NCI-H345 treated with DMSO at 0.1 percent for 48 hours (cell line): ENCODE measurements at regions not wholly inside any gene's neighbourhood (a gene's known extent, or its start where the extent isn't known, plus 50 kb on each side); places are given as distances from the start of the nearest gene placed in this dataset.

ENCODE experiments used
- DNase-seq: peaks from one replicate; lab custom pipeline; 2025; ENCODE audit not compliant: unreplicated experiment; lab: John Stamatoyannopoulos, UW

DNA sequence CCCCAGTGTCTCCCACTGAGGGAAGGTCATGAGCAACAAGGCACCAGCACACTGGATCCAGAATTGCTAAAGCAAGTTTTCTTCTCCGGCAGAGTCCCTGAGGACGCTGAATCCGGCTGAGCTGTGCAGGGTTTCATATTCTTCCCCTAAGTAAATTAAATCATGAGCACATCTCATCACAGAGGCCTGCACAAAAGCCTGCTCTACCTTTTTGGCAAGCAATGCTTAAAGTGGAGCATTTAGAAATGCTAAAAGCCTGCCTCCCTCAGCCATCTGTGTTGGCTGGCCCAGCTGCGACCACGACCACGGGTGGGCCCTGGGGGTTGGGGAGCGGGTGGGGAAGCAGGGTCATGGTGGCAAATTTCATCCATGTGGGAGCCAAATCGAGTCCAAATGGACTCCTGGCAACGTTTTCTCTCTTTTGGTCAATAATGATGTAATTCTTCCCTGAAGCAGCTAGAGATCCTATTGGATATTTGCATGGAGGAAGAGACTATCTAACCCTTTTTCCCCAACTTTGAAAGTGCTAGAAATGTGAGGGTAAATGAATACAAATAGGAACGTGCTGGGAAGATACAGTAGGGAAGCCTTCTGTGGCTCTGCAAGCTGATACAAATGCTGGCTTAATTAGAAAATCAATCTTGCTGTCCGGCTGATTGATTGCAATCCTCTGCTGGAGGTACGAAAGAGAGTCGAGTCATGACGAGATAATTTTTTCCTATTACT, 532.8 kb upstream of the TBL1XR1 start:
- DNase-seq: no peak

DNA sequence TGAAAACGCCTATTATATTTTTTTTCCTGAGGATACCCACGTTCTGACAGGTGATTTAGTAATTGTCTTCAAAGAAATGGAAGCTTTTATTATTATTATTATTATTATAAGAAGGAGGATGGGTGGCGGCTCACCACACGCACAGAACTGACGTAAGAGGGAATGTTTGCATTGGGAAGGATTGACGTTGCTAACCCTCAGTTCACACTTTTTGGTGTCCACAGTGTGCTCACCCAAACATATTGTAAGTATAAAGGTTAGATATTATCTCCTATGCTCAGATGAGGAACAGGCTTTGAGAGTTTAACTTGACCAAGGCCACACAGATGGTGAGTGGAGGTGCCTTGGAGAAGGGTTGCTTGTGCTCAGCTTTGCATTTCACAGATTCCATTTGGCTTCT, 533.5 kb upstream of the TBL1XR1 start:
- no peak for DNase-seq

DNA sequence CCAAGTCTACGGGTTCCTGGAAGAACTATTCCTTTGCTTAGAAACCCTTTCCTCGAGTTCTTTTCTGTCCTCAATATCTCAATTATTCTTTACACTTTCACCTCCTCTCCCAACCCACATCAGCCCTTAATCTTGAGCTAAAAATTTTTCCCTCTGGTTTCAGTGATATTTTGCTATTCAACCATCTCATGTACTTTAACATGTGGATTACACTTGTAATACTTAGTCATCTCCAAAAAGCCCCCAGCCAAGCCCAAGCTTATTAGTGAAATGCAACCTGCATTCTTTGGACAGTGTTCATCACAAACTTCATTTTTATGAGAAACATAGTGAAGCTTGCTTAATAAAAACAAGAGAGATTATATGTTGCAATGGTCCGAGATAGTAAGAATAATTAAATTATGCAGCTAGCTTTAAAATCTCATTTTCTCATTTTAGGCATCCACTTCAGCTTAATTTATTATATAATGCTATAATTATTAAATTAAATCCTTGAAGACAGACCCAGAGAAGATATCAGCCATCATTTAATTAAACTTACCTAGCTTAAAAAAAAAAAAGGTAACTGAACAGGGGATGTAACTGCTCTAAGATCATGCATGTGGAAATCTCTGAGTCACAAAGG, 534.5 kb upstream of the TBL1XR1 start:
- DNase-seq: no peak

DNA sequence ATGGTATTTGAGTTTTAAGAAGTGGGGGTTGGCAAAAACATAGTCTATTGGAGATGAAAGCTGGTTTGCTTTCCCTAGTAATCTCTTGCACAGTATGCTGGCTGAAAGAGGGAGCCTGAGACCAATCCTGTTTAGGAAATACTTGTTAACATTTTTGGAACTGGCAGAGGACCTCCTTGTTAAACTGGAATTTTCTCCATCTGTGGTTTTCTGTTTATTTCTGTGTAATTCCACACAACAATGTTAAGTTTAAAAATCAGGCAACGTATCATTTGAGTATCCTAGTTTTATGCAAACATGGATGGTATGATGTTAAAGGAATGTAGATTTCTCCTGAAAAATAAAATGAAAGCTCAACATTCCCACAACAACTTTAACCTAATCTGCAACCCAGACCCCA, 536.0 kb upstream of the TBL1XR1 start:
- no peak for DNase-seq

DNA sequence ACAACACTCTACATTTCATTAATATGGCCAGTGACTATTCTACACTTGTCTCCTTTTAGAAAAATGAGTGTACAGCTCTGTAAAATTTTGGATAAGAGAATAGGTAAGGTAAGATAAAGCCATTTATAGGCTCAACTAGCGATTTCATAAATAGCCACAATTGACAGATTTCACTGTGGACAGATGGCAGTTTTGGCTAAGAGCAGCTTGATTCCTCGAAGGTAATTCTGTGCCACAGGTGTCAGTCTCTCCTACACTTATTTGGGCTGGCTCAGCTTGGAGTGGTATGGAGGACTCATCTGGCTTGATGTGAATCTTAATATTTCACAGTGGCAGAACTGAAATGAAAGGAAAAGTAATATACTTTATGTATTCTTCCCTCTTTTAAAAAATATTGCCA, 536.7 kb upstream of the TBL1XR1 start:
- no peak for DNase-seq

DNA sequence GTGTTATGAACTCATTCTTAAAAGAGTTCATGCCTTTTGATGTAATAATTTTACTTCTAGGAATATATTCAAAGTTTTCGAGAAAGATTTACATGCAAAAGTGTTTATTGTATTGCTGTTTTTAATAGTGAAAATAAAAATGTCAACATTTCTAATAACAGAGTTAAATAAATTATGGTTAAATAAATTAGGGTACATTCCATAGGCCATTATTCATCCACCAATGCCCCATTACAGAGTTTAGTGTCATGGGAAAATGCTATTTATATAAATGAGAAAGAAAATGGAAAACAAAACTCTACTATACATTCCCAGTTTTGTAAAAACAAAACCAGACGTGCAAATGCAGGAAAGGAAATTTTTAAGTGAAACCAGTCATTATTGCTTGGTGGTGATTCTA, 538.1 kb upstream of the TBL1XR1 start:
- no peak for DNase-seq

DNA sequence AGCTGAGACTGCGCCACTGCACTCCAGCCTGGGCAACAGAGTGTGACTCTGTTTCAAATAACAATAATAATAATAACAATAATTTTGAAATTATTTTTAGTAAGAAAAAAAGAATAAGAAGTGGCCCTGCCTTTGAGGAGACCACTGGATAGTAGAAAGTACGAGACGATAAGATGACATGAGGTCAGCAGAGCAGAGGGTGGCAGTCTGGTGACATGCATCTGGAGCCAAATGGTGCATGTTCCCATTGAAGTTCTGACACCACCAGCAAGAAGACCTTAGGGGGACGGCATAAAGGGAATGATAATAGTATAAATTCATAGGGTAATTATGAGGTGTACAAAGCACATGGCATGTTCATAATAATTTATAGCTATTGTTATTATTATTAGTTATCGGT, 542.2 kb upstream of the TBL1XR1 start:
- DNase-seq: no peak

DNA sequence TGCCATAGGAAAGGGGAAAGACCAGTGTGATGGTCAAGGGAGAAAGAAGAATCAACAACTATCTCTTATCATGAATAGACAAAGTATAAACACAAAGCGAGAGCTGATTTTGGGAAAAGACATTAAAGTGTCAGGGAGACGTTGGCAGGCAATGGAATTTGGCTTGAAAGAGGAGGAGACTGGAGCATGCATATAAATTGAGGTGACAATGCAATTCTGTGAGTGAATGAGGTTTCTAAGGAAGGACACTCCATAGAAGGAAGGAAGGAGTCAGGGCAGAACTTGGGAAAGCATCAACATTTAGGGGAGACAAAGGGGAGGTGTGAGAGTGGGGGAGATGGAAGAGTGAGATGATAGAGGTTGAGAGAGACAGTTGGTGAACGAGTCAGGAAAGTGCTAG, 543.0 kb upstream of the TBL1XR1 start:
- DNase-seq: no peak

DNA sequence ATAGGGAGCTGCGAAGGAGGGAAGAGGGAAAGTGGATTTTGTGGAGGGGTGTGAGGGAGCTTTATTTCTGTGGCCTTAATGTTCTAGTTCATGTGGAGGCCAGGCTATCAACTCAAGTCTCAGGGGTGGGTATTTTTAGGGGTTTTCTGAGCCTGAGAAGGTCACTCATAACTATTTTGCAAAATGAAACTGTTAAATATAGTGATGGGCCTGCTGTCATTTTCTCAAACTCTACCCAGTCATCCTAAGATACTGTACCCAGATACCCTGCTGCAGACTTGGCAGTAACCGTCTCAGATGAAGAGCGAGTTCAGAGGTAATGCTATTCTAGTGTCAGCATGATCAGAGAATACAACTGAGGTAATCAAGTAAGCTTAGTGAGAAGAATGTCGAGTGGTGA, 545.0 kb upstream of the TBL1XR1 start:
- no peak for DNase-seq

DNA sequence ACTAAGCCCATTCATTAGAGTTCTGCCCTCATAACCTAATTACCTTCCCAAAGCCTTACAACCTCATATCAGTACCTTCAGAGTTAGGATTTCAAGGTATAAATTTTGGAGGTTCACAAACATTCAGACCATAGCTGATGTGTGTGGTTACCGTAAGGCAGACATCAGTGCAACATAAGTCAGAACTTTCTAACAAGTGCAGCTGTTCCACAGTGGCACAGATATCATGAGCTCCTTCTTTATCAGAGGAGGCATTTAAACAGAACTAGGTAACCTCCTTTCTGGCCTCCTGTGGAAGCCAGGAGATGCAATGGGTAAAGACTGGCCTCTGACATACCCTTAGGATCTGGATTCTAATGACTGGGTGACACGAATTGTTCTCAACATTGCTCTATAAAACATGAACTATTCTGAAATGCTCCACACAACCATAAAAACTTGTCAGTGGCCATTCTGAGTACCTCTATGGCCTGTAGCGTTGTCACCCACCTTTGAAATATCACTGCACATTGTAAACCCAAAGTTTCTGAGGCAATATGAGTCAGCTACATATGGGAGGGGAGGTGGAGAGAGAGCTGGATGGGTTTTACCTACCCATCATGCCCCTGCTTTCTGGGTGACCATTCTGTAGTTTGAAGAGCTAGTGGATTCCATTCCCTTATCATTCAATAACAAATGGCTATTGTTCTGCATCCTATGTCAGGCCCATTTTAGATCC, 546.0 kb upstream of the TBL1XR1 start:
- no peak for DNase-seq

DNA sequence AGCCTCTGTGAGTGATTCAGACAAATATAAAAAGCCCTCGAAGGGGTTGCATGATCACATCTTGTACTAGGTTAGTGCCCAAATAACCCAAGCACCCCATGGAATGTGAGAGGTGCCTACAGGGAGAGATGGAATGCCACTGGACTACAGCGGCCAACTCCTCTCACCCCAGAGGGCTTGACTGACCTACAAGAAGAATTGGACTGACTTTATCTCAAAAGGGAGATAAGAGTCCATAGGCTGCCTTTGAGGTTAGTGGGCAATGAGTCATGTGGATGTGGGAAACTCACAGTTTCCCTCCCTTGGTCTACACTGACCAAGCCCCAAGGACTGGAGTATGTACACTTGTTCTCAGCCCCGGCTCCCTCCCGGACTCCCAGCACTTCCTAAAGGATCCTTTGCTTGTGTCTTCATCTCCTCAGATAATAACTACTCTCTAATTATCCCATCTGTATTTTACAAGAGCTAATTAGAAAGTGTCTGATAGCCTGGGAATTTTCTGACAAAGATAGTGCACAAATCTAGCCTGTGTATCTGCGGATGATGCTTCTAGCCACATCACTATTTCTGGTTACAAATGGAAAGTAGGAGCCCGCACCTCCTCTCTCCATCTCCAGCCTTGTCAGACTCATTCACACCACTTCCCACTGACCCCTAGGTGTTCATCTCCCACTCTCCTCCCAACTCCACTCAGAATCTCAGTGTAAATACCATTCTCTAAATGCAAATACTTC, 547.8 kb upstream of the TBL1XR1 start:
- no peak for DNase-seq

DNA sequence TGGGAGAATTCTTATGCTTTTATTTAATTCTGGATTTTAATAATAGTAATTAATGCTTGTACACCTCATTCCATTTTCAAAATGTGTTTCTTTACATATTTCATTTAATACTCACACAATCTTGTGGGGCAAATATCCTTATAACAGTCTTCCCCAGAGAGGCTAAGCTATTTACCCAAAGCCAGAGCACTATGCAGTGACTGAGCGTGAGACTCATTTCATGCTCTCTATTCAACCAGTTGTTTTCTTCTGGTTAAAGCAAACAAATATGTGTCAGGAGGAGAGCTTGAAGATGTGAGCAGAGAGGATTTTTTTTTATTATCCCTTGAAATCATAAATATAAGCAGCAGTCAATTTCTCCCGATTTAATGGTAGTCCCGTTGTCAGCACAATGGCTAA, 548.3 kb upstream of the TBL1XR1 start:
- DNase-seq: no peak

DNA sequence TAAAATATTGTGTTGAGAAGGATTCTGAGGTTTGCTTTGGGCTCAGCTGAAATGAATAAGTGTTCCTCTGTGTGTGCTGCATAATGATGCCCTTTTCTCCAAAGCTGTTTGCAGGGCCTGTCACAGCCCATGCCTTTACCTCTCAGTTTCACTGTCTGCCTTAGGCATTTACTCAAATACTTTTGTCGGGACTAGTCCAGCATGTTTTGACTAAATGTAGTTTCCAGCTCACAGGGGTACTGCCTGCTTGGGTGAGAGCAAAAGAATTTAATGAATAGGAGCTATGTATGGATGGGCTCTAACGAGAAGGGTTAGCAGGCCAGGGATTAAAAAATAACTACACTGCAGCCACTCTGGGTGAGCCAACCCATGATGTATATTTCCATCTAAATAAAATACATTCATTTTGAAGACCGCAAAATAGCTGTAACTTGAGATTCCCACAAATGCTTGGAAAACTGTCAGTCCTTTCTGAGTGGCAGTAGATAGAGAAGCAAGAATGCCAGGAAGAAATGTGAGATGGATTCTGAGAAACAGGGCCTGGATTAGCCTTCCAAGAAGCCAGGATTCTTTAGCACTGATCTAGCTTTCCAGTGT, 549.2 kb upstream of the TBL1XR1 start:
- DNase-seq: no peak

DNA sequence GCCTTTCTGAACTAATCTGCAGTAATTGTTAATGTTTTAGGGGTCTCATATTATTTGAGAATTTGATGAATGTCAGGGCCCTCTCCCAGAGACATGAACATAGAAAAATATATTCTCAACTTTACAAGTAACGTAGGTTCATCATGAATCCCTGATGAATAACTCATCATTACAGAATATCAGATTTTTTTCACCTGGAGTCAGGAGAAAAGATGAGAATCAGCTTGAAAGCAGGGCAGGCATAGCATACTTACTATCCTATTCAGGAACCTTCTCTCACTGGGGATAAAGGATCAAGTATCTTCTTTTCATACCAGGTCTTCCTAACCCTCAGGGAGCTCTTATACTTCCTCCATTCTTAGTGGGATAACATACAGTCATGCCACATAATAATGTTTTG, 552.6 kb upstream of the TBL1XR1 start:
- DNase-seq: no peak

DNA sequence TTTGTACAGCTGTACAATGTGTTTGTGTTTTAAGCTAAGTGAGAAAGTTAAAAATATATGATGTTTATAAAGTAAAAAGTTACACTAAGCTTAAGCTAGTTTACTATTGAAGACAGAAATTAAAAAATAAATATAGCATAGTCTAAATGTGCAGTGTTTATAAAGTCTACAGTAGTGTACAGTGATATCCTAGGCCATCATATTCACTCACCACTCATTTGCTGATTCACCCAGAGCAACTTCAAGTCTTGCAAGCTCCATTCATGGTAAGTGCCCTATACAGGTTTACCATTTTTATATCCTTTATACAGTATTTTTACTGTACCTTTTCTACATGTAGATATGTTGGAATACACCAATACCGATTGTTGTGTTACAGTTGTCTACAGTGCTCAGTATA, 553.2 kb upstream of the TBL1XR1 start:
- DNase-seq: no peak

DNA sequence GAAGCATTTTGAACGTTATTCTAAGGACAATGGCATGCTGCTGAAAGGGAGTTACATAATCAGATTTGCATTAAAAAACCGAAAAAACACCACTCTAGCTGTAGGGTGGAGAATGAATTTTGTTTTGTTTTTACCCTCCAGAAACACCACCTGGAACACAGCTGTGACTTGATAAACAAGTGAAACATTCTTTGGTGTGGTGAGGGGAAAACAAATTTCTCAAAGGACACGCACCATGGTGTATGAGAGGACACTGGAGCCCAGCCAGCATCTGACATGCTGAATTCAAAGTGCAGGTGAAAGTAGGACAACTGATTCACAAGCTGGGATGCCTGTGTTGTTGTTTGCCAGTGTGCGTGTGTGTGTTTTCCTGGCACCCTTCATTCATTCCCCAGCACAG, 554.5 kb upstream of the TBL1XR1 start:
- peak; percentile 46 for DNase-seq

DNA sequence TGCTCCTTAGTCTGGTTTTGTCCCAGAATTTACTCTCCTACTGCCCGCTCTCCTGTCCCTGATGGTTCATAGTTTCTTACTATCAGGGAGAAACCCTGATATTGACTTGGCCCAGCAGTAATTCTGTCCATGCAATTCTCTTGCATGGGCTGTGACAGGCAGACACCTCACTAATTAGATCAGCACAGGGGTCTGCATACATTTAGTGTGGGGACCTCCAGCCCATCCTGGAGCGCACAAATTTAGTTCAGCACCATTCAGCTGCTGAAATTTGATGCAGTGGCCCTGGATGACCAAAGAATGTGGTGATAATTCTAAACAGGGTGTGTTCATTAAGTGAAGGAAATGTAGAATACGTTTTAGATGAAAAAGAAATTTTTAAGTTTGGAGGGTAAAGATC, 555.5 kb upstream of the TBL1XR1 start:
- no peak for DNase-seq

DNA sequence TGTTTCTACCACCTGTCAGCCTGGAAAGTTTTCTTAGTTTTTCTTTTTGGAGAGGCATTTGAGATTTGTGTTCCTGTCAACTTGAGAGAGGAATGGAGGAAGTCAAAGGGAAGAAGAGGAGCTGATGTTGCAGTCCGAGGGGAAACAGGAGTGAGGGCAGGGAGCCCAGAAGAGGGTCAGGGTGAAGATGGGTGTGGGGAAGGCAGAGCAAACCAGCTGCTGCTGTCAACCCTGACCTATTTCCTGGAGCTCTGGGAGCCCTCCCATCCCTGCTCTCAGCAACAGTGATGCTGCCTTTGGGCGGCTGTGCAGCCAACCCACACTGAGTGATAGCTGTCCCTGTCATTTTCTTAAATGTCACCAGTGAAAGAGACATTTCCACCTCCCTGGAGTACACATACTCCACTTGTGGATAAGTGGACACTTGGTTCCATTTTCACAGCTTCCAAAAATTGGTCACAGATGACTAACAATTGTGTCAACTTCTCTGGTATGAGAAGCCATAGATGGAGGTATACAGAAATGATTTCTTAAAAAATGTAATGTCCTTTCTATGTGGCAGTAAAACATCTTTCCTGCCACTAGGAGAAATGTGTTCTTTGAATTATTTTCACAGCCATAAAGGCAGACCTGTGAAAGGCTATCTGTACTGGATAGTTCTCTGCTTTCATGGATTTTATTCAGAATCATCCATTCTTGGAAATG, 556.3 kb upstream of the TBL1XR1 start:
- no peak for DNase-seq

DNA sequence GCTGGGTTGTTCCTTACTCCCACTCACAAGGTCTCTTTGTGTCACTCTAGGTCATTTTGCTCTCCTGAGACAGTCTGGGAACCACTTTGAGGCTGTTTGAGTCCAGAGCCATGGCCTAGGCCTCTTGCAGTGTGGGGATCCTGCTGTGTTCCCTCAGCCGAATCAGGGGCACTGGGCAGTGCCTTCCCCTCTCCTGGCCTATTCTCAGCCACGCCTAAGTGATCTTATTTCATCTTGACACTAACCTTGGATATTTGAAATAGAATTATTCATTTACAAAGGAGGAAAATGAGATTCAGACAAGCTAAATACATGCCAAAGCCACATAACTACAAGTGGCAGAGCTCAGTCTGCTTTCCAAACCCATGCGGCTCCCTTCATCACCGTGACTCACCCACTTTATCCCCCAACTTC, 557.2 kb upstream of the TBL1XR1 start:
- DNase-seq: no peak

DNA sequence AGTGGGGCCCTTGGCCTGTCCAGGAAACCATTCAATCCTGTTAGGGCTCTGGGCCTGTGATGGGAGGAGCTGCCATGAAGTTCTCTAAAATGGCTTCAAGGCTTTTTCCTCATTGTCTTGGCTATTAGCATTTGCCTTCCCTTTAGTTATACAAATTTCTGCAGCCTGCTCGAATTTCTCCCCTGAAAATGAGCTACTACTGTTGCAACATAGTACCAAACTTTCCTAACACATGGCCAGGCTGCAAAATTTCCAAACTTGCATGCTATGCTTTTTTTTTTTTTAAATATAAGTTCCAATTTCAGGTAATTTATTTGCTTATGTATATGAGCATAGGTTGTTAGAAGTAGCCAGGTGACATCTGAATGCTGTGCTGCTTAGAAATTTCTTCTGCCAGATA, 560.8 kb upstream of the TBL1XR1 start:
- DNase-seq: no peak

DNA sequence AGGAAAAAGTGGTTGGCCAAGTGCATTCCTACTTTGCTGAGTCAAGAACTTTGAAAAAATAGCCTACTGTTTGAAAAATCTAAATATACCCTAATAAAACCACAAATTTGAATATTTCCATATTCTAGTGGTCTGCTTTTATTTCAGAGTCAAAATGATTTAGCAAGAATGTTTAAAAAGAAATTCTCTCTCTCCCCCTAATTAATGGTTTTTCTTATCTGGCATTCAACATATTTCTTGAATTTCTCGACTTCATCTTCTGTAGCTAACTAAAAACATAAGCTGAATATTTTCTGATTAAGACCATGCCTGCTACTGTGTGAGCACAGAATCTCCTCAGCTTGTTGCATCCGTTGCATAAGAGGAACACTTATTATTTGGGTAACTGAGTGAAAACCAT, 563.5 kb upstream of the TBL1XR1 start:
- DNase-seq: no peak
